ENCODE measurements at regions not wholly inside any gene's neighbourhood (a gene's known extent, or its start where the extent isn't known, plus 50 kb on each side); places are given as distances from the start of the nearest gene placed in this dataset.
A peak's percentile ranks its signal among the peaks of the same experiment; 100 is the strongest.
"Not testable (repeated sequence)": the region's sequence is repeated elsewhere in the genome, so short reads cannot be mapped to it uniquely, and the experiment has no call there.

DNA sequence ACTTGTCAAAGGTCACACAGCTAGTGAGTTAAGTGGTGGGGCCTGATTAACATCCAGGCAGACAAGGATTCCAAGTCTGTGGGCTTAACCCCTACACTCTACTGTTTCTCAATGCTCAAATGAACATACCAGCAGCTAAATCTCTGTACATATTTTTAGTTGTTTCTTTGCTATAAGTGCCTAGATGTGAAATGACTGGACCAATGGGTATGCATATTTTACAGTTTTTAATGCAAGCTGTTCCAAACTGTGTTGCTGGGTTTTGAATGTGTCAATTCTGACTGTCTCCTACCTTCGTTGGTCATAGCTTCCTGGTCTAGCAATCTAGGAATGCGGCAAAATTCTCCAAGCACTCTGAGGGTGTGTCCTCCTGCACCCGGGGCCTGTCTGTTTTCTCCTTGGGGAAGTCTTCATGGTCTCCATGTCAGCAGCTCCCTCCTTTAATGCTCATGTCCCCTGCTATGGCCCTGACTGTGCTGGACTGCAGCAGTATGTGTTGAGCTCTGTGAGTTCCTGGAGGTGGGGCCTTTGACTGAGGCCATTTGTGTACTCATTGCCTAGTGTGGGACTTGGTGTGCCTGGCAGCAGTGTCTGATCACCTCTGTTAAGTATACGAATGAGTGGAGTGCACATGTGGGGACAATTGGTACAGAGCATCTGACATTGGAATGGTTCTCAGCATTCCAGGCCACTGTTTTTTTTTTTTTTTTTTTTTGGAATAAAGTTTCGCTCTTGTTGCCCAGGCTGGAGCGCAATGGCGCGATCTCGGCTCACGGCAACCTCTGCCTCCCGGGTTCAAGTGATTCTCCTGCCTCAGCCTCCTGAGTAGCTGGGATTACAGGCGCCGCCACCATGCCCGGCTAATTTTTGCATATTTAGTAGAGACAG lies 72.9 kb upstream of the SLC2A1 start:
- H3K4me3 ChIP-seq (ENCODE audit: low read length) = no peak overlapping the region
- TF ChIP-seq, protein P1, sequence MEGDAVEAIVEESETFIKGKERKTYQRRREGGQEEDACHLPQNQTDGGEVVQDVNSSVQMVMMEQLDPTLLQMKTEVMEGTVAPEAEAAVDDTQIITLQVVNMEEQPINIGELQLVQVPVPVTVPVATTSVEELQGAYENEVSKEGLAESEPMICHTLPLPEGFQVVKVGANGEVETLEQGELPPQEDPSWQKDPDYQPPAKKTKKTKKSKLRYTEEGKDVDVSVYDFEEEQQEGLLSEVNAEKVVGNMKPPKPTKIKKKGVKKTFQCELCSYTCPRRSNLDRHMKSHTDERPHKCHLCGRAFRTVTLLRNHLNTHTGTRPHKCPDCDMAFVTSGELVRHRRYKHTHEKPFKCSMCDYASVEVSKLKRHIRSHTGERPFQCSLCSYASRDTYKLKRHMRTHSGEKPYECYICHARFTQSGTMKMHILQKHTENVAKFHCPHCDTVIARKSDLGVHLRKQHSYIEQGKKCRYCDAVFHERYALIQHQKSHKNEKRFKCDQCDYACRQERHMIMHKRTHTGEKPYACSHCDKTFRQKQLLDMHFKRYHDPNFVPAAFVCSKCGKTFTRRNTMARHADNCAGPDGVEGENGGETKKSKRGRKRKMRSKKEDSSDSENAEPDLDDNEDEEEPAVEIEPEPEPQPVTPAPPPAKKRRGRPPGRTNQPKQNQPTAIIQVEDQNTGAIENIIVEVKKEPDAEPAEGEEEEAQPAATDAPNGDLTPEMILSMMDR (IDR thresholded peaks at IDR 0.05; ENCODE audit: insufficient read depth, low read depth, low read length, missing control alignments) = no peak
- DNase-seq (ENCODE audit: low read depth) = peak; percentile 38

DNA sequence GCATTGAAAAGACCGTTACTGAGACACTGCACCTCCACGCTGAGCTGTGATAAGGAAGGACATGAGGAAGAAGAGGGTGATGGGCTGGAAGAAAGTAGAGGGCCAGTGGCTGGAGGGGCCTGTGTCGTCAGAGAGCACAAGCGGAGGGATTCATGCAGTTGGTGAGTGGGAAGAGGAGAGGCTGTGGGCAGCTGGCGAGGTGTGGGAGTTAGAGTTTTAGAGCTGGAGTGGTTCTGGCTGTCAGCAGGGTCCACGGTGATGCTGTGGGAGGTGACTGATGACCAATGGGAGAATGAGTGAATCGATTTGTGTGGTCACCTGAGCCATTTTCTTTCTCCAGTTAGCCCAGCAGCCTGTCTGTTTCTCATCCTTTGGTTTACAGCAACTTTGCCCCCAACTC lies 66.2 kb upstream of the SLC2A1 start:
- DNase-seq (ENCODE audit: low read depth) = no peak
- TF ChIP-seq, protein P1 (IDR thresholded peaks at IDR 0.05; ENCODE audit: insufficient read depth, low read depth, low read length, missing control alignments) = no peak
- no peak overlapping the region for H3K4me3 ChIP-seq (ENCODE audit: low read length)

DNA sequence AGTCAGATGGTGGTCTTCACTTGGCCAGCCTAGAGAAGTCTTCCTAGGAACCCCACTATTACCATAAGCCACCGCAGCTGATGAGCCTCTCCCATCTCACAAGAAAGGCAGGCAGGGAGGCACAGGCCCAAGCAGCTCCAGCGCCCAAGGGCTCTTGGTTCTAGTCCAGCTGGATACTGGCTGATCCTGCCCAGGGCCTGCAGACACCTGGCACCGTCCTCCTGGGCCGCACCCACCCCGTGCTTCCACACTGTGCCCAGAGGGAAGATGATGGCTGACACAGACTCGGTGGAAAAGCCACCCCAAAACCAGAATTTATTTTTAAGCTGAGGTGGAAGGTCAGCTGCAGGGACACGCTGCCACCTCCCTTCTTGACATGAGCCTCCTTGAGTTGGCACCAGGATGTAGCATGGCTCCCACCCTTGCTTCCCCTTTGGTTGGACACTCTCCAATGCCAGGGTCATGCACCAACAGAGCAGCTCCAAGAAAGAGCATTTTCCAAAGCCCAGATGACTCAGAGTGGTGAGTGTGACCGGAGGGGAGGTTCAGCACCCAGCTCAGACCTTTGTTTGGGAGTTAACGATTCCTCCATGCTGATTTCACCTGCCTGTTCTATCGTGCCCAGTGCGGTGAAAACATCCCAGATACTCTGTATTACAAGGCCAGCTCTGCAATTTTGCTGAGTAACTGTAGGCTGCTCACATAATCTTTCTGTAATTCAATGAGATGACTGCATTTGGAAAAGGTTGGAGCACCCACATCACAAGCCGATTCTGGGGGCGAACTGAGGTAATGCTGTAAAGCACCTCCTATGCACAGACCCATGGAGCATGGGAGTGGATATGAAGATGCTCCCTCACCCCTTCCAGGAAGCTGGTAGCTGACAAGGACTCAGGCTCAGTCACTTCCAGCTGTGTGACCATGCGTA lies 63.1 kb upstream of the SLC2A1 start:
- DNase-seq (ENCODE audit: low read depth) = peak; percentile 99
- H3K4me3 ChIP-seq (ENCODE audit: low read length) = peak overlapping the region; percentile 7
- TF ChIP-seq, protein P1 (IDR thresholded peaks at IDR 0.05; ENCODE audit: insufficient read depth, low read depth, low read length, missing control alignments) = peak; percentile 4

DNA sequence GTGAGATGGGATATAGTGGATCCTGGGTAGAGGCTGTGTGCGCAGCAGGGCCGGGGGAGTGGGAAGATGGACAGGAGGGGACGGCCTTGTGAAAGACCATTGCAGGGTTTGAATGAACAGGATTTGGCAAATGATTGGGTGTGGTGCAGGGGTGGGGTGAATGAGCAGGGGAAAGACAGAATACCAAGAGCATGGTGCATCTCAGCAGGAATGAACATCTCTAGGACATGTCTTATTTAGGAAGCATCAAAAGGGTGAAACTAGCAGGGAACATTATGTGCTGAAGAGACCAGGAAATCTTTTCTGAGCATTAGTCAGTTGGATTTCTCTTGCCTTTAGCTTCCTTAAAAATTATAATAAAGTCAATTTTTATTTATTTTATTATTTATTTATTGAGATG lies 60.6 kb upstream of the SLC2A1 start:
- H3K4me3 ChIP-seq (ENCODE audit: low read length) = no peak overlapping the region
- peak; percentile 73 for DNase-seq (ENCODE audit: low read depth)
- TF ChIP-seq, protein P1 (IDR thresholded peaks at IDR 0.05; ENCODE audit: insufficient read depth, low read depth, low read length, missing control alignments) = no peak

DNA sequence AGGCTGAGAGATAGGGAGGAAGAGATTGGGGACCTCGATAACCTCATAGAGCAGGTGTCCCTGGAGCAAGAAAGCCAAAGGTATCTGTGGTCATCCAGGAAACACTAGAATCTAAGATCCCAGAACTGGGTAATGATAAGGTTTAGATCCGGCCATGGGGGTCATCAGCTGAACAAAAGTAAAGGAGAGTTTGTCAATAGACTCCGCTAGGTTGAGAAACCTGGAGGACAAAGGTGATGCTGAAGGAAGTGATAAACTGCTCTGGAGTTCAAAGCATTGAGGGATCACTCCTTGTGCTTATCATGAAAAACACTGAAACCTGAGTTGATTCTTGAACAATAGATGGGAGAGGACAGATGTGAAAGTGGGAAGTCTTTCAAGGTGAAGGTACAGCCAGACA lies 59.5 kb upstream of the SLC2A1 start:
- H3K4me3 ChIP-seq (ENCODE audit: low read length) = no peak overlapping the region
- TF ChIP-seq, protein P1 (IDR thresholded peaks at IDR 0.05; ENCODE audit: insufficient read depth, low read depth, low read length, missing control alignments) = no peak
- DNase-seq (ENCODE audit: low read depth) = no peak

DNA sequence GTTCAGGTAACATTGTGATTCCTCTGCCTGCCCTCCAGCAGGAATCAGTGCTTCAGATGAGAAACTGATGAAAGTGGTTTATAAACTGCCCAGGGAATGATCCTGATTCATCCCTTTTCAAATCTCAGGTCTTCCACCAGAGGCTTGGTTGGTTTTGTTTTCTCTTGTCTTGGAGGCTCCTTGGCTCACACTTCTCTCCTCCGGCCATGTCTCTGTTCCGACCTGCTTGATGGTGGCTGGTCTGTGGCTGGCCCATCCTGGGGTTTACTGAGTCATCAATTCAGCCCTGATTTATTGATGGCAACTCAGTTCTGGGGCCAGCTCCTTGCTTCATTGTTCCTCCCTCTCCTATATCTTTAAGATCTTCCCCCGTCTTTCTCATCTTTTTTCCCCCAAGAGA lies 56.6 kb upstream of the SLC2A1 start:
- TF ChIP-seq, protein P1 (IDR thresholded peaks at IDR 0.05; ENCODE audit: insufficient read depth, low read depth, low read length, missing control alignments) = no peak
- H3K4me3 ChIP-seq (ENCODE audit: low read length) = no peak overlapping the region
- peak; percentile 61 for DNase-seq (ENCODE audit: low read depth)

DNA sequence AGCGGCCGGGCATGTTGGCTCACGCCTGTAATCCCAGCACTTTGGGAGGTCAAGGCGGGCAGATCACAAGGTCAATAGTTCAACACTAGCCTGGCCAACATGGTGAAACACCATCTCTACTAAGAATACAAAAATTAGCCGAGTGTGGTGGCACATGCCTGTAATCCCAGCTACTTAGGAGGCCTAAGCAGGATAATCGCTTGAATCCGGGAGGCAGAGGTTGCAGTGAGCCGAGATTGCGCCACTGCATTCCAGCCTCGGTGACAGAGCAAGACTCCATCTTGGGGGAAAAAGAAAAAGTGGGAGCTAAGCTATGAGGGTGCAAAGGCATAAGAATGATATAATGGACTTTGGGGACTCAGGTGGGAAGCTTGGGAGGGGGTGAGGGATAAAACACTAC lies 55.9 kb upstream of the SLC2A1 start:
- DNase-seq (ENCODE audit: low read depth); H3K4me3 ChIP-seq (ENCODE audit: low read length): not testable (repeated sequence)

Data from epithelial cell of esophagus (primary cell).